ENCODE measurements at regions not wholly inside any gene's neighbourhood (a gene's known extent, or its start where the extent isn't known, plus 50 kb on each side); places are given as distances from the start of the nearest gene placed in this dataset.
"Not testable (repeated sequence)": the region's sequence is repeated elsewhere in the genome, so short reads cannot be mapped to it uniquely, and the experiment has no call there.

- DNase-seq (ENCODE audit: extremely low read depth, low read depth), result no peak
- TF ChIP-seq CTCF (IDR thresholded peaks at IDR 0.05; ENCODE audit: low read depth, low read length, missing control alignments), result no peak
- no peak overlapping the region for H3K4me3 ChIP-seq (replicated peaks; ENCODE audit: low read depth, low read length)
Measured at GRCh38 chr1:79499541-79499940, 493.0 kb upstream of the ADGRL4 start.

GRCh38 chr1:79497193-79497773 lies 490.8 kb upstream of the ADGRL4 start:
- peak; percentile 85 for TF ChIP-seq CTCF (IDR thresholded peaks at IDR 0.05; ENCODE audit: low read depth, low read length, missing control alignments)
- peak; percentile 14 for DNase-seq (ENCODE audit: extremely low read depth, low read depth)
- H3K4me3 ChIP-seq (replicated peaks; ENCODE audit: low read depth, low read length), result no peak overlapping the region

- H3K4me3 ChIP-seq (replicated peaks; ENCODE audit: low read depth, low read length), result no peak overlapping the region
- DNase-seq (ENCODE audit: extremely low read depth, low read depth), result no peak
- TF ChIP-seq CTCF (IDR thresholded peaks at IDR 0.05; ENCODE audit: low read depth, low read length, missing control alignments), result no peak
Measured at GRCh38 chr1:79496129-79496528, 489.6 kb upstream of the ADGRL4 start.

GRCh38 chr1:79493702-79494101 lies 487.2 kb upstream of the ADGRL4 start:
- H3K4me3 ChIP-seq (replicated peaks; ENCODE audit: low read depth, low read length); DNase-seq (ENCODE audit: extremely low read depth, low read depth): not testable (repeated sequence)

- not testable (repeated sequence) for DNase-seq (ENCODE audit: extremely low read depth, low read depth)
Measured at GRCh38 chr1:79488572-79489121, 482.1 kb upstream of the ADGRL4 start.

GRCh38 chr1:79478728-79479373 lies 472.3 kb upstream of the ADGRL4 start:
- TF ChIP-seq CTCF (IDR thresholded peaks at IDR 0.05; ENCODE audit: low read depth, low read length, missing control alignments), result no peak
- DNase-seq (ENCODE audit: extremely low read depth, low read depth), result no peak

More at GRCh38 chr1:79488572-79489121, 482.1 kb upstream of the ADGRL4 start:
- not testable (repeated sequence) for H3K4me3 ChIP-seq (replicated peaks; ENCODE audit: low read depth, low read length)

GRCh38 chr1:79478160-79478559 lies 471.6 kb upstream of the ADGRL4 start:
- H3K4me3 ChIP-seq (replicated peaks; ENCODE audit: low read depth, low read length), result no peak overlapping the region
- DNase-seq (ENCODE audit: extremely low read depth, low read depth), result no peak
- no peak for TF ChIP-seq CTCF (IDR thresholded peaks at IDR 0.05; ENCODE audit: low read depth, low read length, missing control alignments)

More at GRCh38 chr1:79478728-79479373, 472.3 kb upstream of the ADGRL4 start:
- no peak overlapping the region for H3K4me3 ChIP-seq (replicated peaks; ENCODE audit: low read depth, low read length)
